ENCODE measurements at regions not wholly inside any gene's neighbourhood (a gene's known extent, or its start where the extent isn't known, plus 50 kb on each side); places are given as distances from the start of the nearest gene placed in this dataset.

- TF ChIP-seq EZH2phosphoT487 (IDR thresholded peaks at IDR 0.05; ENCODE audit: low read depth) (no peak), CTCF (IDR thresholded peaks at IDR 0.05; ENCODE audit: low read depth, low read length) (no peak)
- Histone ChIP-seq H3K9me3 (ENCODE audit: insufficient read depth, low read length) (no peaks in the 10 kb centered on the region), H3K4me2 (ENCODE audit: low read length) (no peak overlapping the region), H3K27ac (ENCODE audit: low read length) (no peak overlapping the region), H3K27me3 (ENCODE audit: low read depth, low read length) (peaks cover 4% of the 10 kb centered on the region; the same call in 1 of the 2 replicates), H3K4me3 (ENCODE audit: low read length) (no peak overlapping the region), H3K79me2 (ENCODE audit: low read length) (no peaks in the 10 kb centered on the region), H3K9ac (ENCODE audit: low read length) (no peak overlapping the region), H3K36me3 (replicated peaks; ENCODE audit: low read depth, low read length) (no peaks in the 10 kb centered on the region), H4K20me1 (ENCODE audit: insufficient read depth, low read length) (no peaks in the 10 kb centered on the region), H3K4me1 (ENCODE audit: low read length) (no peaks in the 10 kb centered on the region), H2AFZ (ENCODE audit: low read depth, low read length) (no peak overlapping the region)
These were observed 376.7 kb upstream of the CCDC196 start for GRCh38 chr14:66109426-66109825.

- Histone ChIP-seq H3K9ac (ENCODE audit: low read length) (no peak overlapping the region), H3K79me2 (ENCODE audit: low read length) (no peaks in the 10 kb centered on the region), H3K4me2 (ENCODE audit: low read length) (no peak overlapping the region), H3K36me3 (replicated peaks; ENCODE audit: low read depth, low read length) (no peaks in the 10 kb centered on the region), H3K27ac (ENCODE audit: low read length) (no peak overlapping the region), H3K4me3 (ENCODE audit: low read length) (no peak overlapping the region), H3K4me1 (ENCODE audit: low read length) (no peaks in the 10 kb centered on the region), H3K9me3 (ENCODE audit: insufficient read depth, low read length) (no peaks in the 10 kb centered on the region), H4K20me1 (ENCODE audit: insufficient read depth, low read length) (no peaks in the 10 kb centered on the region), H3K27me3 (ENCODE audit: low read depth, low read length) (peaks cover 4% of the 10 kb centered on the region; the same call in 1 of the 2 replicates), H2AFZ (ENCODE audit: low read depth, low read length) (no peak overlapping the region)
- TF ChIP-seq CTCF (IDR thresholded peaks at IDR 0.05; ENCODE audit: low read depth, low read length) (no peak), EZH2phosphoT487 (IDR thresholded peaks at IDR 0.05; ENCODE audit: low read depth) (no peak)
These were observed 374.3 kb upstream of the CCDC196 start for GRCh38 chr14:66111891-66112290.

GRCh38 chr14:66114071-66114470 lies 372.1 kb upstream of the CCDC196 start:
- H3K9me3 ChIP-seq (ENCODE audit: insufficient read depth, low read length) = no peaks in the 10 kb centered on the region
- no peak overlapping the region for H3K4me2 ChIP-seq (ENCODE audit: low read length)
- H3K36me3 ChIP-seq (replicated peaks; ENCODE audit: low read depth, low read length) = no peaks in the 10 kb centered on the region
- no peaks in the 10 kb centered on the region for H3K4me1 ChIP-seq (ENCODE audit: low read length)
- no peak for TF ChIP-seq EZH2phosphoT487 (IDR thresholded peaks at IDR 0.05; ENCODE audit: low read depth)
- no peak for TF ChIP-seq CTCF (IDR thresholded peaks at IDR 0.05; ENCODE audit: low read depth, low read length)
- no peak overlapping the region for H2AFZ ChIP-seq (ENCODE audit: low read depth, low read length)
- H4K20me1 ChIP-seq (ENCODE audit: insufficient read depth, low read length) = no peaks in the 10 kb centered on the region
- no peak overlapping the region for H3K27ac ChIP-seq (ENCODE audit: low read length)
- H3K9ac ChIP-seq (ENCODE audit: low read length) = no peak overlapping the region
- no peak overlapping the region for H3K4me3 ChIP-seq (ENCODE audit: low read length)
- peaks cover 8% of the 10 kb centered on the region; the same call in 1 of the 2 replicates for H3K27me3 ChIP-seq (ENCODE audit: low read depth, low read length)
- H3K79me2 ChIP-seq (ENCODE audit: low read length) = no peaks in the 10 kb centered on the region

- Histone ChIP-seq H4K20me1 (ENCODE audit: insufficient read depth, low read length) (no peaks in the 10 kb centered on the region), H3K4me3 (ENCODE audit: low read length) (no peak overlapping the region), H3K27ac (ENCODE audit: low read length) (no peak overlapping the region), H3K4me1 (ENCODE audit: low read length) (no peaks in the 10 kb centered on the region), H3K79me2 (ENCODE audit: low read length) (no peaks in the 10 kb centered on the region), H3K4me2 (ENCODE audit: low read length) (no peak overlapping the region), H3K36me3 (replicated peaks; ENCODE audit: low read depth, low read length) (no peaks in the 10 kb centered on the region), H2AFZ (ENCODE audit: low read depth, low read length) (no peak overlapping the region), H3K9me3 (ENCODE audit: insufficient read depth, low read length) (no peaks in the 10 kb centered on the region), H3K9ac (ENCODE audit: low read length) (no peak overlapping the region), H3K27me3 (ENCODE audit: low read depth, low read length) (peaks cover 8% of the 10 kb centered on the region; the same call in 1 of the 2 replicates)
- TF ChIP-seq EZH2phosphoT487 (IDR thresholded peaks at IDR 0.05; ENCODE audit: low read depth) (no peak), CTCF (IDR thresholded peaks at IDR 0.05; ENCODE audit: low read depth, low read length) (no peak)
These were observed 370.2 kb upstream of the CCDC196 start for GRCh38 chr14:66115740-66116502.
